AG08395 (cell line): ENCODE measurements at regions not wholly inside any gene's neighbourhood (a gene's known extent, or its start where the extent isn't known, plus 50 kb on each side); places are given as distances from the start of the nearest gene placed in this dataset.

ENCODE experiments used
- DNase-seq: peaks from one replicate; pipeline ENCODE4 v3.0.0; 2012; ENCODE audit warnings: mixed read lengths, low spot score

DNA sequence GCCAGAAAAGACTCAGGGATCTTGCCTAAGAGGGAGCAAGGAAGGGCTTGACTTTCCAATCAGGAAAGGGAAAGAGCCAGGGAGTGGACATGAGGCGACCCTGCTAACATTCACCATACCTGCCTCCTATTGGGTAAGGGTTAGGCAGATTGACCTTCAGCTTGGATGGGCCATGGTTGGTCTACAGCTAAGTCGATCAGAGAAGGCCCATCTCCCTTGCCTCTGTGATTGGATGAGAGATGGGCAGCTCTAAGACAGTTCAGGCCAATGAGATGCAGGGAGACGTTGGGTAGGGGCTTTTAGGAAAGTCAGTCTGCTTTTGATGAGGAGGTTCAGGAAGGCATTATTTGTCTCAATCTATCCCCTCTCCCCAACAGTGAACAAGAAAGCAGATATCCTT, 135.0 kb upstream of the STC2 start:
- DNase-seq = no peak

DNA sequence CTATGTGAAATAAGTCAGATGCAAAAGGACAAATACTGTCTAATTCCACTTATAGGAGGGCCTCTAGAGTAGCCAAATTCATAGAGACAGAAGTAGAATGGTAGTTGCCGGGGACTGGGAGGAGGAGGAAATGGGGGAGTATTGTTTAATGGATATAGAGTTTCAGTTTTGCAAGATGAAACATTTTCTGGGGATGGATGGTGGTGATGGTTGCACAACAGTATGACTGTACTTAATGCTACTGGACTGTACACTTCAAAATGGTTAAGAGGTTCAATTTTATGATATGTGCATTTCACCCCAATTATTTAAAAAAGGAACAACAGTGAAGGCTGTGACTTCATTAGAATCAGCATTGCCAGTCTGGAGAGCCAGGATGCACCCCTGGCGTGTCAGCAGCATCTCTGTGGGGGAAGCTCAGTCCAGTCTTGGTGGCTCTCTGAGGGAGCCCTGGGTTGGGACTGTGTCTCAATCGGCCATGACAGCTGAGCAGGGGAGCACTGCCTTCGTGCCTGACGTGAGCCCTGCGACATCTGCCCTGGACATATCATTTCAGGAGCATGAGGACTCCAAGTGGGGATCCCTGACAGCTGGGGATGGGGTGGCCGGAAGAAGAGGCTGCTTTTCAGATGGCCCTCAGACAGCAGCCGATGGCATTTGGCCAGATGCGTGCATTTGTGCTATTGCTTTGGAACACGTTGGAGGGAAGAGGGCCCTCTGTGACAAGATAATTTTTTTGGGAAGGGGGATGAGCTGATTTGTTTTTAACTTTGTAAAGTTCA, 130.8 kb upstream of the STC2 start:
- DNase-seq = no peak

DNA sequence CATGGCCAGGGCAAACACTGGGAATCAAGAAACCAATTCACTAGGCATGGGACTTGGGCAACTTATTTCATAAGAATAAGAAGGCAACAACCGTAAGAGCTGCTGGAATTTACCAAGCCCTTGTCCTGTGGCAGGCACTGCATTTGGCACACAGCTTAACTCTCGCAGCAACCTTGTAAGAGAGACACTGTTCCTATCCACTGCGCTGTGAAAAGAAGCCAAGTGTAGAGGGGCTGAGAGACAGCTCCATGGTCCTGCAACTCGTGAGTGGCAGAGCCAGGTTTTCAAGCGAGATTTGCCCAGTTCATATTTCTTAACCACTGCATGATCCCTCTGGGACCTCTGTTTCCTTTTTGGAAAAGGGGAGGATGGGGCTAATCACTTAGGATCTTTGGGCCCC, 129.3 kb upstream of the STC2 start:
- DNase-seq = no peak

GRCh38 chr5:173456751-173457171, 128.5 kb upstream of the STC2 start:
- DNase-seq = no peak

DNA sequence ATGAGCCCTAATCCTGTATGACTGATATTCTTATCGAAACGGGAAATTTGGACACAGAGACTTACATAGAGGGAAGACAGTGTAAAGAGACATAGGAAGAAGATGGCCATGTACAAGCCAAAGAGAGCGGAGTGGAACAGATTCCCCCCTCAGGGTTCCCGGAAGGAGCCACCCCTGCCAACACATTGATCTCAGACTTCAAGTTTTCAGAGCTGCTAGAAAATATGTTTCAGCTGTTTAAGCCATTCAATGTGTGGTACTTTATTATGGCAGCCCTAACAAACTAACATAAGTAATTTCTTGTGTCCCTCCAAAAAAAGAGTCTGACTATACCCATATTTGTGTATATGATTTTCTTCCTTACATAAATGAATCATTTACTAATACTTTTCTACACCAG, 128.0 kb upstream of the STC2 start:
- DNase-seq = no peak

DNA sequence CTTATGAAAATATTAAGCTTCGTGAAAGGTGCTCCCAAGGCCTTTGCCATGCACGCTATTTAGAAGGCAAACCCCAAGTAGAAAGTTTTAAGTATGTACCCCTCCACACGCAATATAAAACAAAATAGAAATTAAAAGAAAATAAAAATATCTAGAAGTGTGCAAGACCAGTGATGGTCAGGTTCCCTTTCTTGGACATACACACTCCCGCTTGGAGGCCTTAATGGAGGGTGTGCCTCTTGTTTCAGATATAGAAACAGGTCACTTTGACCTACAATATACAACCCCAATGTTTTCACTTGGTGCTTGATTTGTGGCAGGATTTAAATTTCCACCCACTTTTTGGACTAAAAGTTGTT, 127.4 kb upstream of the STC2 start:
- no peak for DNase-seq

- DNase-seq = peak; percentile 95
Measured at GRCh38 chr5:173454736-173455598, 126.8 kb upstream of the STC2 start.

GRCh38 chr5:173454361-173454735, 126.1 kb upstream of the STC2 start:
- no peak for DNase-seq

DNA sequence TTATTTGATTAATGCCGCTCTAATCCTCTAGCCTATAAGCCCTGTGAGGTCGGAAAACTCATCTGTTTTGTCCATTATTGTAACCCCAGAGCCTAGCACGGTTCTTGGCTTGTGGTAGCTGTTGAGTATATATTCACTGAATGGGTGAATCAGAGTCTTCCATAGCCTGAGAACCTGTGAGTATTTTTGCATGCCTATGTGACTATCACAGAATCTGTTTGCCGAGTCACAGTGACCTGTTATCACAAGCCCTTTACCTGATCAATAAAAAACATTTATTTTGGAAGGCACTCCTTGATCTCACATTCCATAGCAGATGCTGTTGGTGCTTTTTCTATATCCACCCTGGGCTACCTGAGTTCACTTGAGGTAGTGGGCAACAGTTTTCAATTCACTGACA, 125.0 kb upstream of the STC2 start:
- DNase-seq = no peak

DNA sequence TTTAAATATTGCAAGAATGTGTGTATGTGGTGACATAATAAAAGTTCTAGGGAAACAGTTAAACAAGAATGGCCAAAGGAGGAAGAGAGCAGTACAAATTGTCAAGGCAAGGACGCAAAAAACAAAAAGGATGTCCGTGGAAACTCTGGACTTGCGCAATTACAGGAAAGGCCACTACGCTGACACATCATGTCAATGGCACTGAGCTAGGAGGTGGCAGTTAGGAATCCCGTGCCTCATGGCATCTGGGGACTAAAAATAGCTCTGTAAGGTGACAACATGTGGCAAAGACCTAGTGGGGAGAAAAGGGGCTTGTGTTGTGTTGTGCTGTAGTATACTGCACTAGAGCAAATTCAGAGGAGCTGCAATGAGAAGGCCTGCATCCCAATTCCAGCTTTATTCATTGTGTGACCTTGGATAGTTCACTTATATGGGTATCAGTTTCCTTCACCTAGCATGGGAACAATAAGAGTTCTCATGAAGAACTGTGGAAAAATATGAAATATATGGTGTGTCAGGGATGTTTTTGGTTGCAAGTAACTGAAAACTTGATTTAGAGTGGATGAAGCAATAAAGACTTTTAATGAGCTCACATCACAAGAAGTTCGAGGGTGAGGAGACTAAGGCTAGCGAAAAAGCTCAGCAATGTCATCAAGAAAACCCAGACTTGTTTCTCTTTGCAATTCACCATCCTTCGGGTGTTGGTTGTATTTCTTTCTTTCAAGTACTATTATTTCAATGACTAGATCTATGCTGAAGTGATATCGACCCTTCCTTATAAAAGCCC, 124.1 kb upstream of the STC2 start:
- DNase-seq = peak; percentile 78

- DNase-seq = no peak
Measured at GRCh38 chr5:173451651-173452050, 123.4 kb upstream of the STC2 start.

DNA sequence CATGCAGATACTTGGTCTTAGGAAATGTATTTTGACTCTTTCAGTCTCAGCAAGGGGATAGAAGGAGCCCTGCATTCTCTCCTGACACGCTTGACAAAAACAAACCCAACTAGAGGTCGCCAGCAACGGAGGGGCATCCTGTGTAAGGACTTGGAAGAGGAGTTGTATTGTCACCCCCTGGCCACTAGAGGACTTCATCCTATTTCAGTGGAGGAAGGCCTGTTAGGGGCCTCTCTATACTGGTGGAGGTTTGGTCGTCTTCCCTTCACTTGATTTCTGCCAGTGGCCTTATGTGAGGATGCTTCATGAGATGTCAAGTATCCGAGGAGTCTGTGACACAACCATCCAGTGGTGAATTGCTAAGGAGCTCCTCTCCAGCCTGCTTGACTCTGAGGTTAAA, 122.8 kb upstream of the STC2 start:
- DNase-seq = no peak

- no peak for DNase-seq
Measured at GRCh38 chr5:173450188-173450587, 122.0 kb upstream of the STC2 start.

DNA sequence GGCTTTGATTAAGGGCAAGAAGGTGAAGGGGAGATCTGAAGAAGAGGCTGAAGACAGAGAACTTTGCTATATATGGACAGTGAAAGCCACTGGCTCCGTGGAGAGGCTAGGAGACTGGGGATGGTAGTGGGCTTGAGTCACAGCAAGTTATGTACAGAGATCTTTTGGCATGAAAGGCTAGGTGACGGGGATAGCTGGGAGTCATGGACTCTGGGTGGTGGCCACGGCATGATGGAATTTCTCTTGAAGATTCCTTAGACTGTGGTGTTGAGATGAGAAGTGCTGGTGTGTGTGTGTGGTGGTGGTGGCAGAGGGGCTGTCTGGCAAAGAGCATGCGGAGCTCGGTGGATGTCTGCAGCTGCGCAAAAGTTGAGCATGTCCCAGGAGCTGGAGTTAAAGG, 120.6 kb upstream of the STC2 start:
- no peak for DNase-seq

- no peak for DNase-seq
Measured at GRCh38 chr5:173443971-173444370, 115.8 kb upstream of the STC2 start.

DNA sequence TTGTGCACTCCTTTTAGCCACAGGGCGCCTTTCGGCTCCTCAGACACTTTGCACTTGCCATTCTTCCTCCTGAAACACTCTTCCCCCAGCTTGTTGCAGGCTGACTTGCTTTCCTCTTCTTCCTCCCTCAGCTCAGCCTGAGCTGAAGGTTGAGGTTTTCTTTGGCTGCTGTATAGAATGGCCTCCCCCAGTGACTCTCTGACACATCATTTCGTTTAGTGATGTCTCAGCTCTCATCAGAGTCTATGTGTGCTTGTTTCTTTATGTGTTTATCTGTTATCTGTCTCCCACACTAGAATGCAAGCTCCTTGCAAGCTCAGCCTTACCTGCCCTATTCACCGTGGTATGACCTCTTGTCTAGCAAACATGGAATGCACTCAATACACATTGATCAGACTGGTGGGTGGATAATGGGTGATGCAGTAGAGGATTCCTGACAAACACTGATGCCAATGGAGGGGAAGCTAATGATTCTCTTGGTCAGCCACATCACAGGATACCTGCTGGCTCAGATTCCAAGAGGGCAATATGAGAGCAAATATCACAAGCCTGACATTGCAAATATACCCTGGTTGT, 112.9 kb upstream of the STC2 start:
- no peak for DNase-seq

GRCh38 chr5:173438951-173439350, 110.7 kb upstream of the STC2 start:
- no peak for DNase-seq

GRCh38 chr5:173435447-173435846, 107.2 kb upstream of the STC2 start:
- DNase-seq = no peak

DNA sequence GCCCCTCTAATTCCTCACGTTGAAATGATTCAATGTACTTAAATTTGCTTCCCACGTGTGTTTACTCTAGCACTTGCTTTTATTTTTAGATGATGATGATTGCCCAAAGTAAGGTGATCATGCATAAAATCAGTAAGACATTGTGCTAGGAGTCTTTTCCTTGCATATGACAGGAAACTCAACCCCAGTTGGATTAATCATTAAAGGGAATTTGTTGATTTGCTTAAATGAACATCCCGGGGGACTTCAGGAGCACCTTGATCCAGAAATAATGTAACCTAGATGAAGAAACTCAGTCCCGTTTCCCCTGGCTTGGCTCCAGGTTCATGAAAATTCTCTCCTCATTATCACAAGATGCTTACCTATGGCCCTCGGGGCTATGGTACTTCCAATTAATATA, 106.1 kb upstream of the STC2 start:
- DNase-seq = no peak

- DNase-seq = no peak
Measured at GRCh38 chr5:173430394-173430793, 102.2 kb upstream of the STC2 start.

GRCh38 chr5:173429489-173430150, 101.4 kb upstream of the STC2 start:
- no peak for DNase-seq
